K562 (cell line): ENCODE measurements at regions not wholly inside any gene's neighbourhood (a gene's known extent, or its start where the extent isn't known, plus 50 kb on each side); places are given as distances from the start of the nearest gene placed in this dataset.

Experiments used
- ATAC-seq: fragments of 200-7000 bp; cut with Tn5 transposase; 3 replicates; pipeline ENCODE4 v1.9.1; 2020; ENCODE audit warnings: moderate library complexity
- BruUV-seq: library from RNA; stranded (reverse); fragments of 400-500 nt; replicated peaks from 2 replicates; lab custom pipeline; 2021; lab: Mats Ljungman, UMichigan
- CTCF ChIA-PET: fragments of 300-600 bp; formaldehyde crosslinking; extraction: SDS; loops from one replicate; lab custom pipeline; 2021; ENCODE audit warnings: low intra/inter-chr PET ratio; lab: Yijun Ruan, JAX
- POLR2A ChIA-PET: fragments of 300-600, 350-650 bp; sonication (Branson Sonifier 250); formaldehyde crosslinking; extraction: SDS; loops from one replicate; lab custom pipeline; 2021; ENCODE audit warnings: antibody characterized with exemption, inconsistent platforms; lab: Yijun Ruan, JAX
- DNase-seq, 4 experiments: peaks; one replicate each; pipeline versions ENCODE4 v3.0.0 to v3.0.0-alpha.2; 2011 to 2018; ENCODE audit warnings: low spot score in 3 of 4, mixed read lengths in 3 of 4; ENCODE audit errors: extremely low read depth in 1 of 4
- FAIRE-seq: peaks from 2 replicates; lab custom pipeline; 2011; peaks lifted over from hg19 to GRCh38; lab: Jason Lieb, UNC
- H2AFZ ChIP-seq: 2 replicates; pipeline ENCODE4 v1.6.0; 2011; ENCODE audit warnings: low read depth, low read length, control low read depth, inconsistent platforms
- H3K27ac ChIP-seq: fragments of 200-600 bp; 3 replicates; pipeline ENCODE4 v1.8.0; 2011; ENCODE audit warnings: low read depth, mild to moderate bottlenecking, control low read depth, inconsistent platforms, low read length, moderate library complexity, mixed read lengths; ENCODE audit errors: extremely low read depth
- H3K27me3 ChIP-seq, 2 experiments: fragments of 300-600 bp in 1 of 2; 2 replicates in 1 of 2; 3 replicates in 1 of 2; pipeline versions ENCODE4 v1.6.0 to v1.8.0; 2011; ENCODE audit warnings: inconsistent platforms in 2 of 2, low read length in 2 of 2, mild to moderate bottlenecking in 1 of 2, mixed read lengths in 1 of 2, moderate library complexity in 1 of 2; ENCODE audit not compliant: control insufficient read depth in 2 of 2, insufficient read depth in 2 of 2
- H3K36me3 ChIP-seq: fragments of 300-600 bp; 3 replicates; pipeline ENCODE4 v1.8.0; 2011; ENCODE audit warnings: mild to moderate bottlenecking, low read length, inconsistent platforms; ENCODE audit not compliant: control insufficient read depth, insufficient read depth
- H3K4me1 ChIP-seq, 2 experiments: fragments of 200-600 bp in 1 of 2; replicated peaks in 1 of 2; 2 replicates in 1 of 2; 3 replicates in 1 of 2; pipeline versions ENCODE4 v1.5.1 to v1.8.0; 2011; ENCODE audit warnings: inconsistent platforms in 2 of 2, low read length in 2 of 2, mild to moderate bottlenecking in 1 of 2, mixed read lengths in 1 of 2, moderate library complexity in 1 of 2; ENCODE audit not compliant: control insufficient read depth in 2 of 2, insufficient read depth in 2 of 2
- H3K4me2 ChIP-seq: 2 replicates; pipeline ENCODE4 v1.6.1; 2011; ENCODE audit warnings: low read length, control low read depth, inconsistent platforms, mixed read lengths; ENCODE audit not compliant: insufficient read depth
- H3K4me3 ChIP-seq: fragments of 200-600 bp; sonication (generic), shearing (Covaris generic); 2 replicates; pipeline ENCODE4 v1.5.1; 2016; ENCODE audit warnings: control low read depth, inconsistent platforms
- H3K79me2 ChIP-seq: fragments of 200-600 bp; 3 replicates; pipeline ENCODE4 v1.8.0; 2011; ENCODE audit warnings: low read length, inconsistent platforms; ENCODE audit not compliant: control insufficient read depth, insufficient read depth
- H3K9ac ChIP-seq, 2 experiments: 2 replicates each; pipeline versions ENCODE4 v1.6.0 to v1.6.1; 2011; ENCODE audit warnings: low read depth in 2 of 2, low read length in 2 of 2, control low read depth in 1 of 2, inconsistent platforms in 1 of 2, mild to moderate bottlenecking in 1 of 2, mixed read lengths in 1 of 2; ENCODE audit not compliant: insufficient read depth in 1 of 2
- H3K9me1 ChIP-seq: one replicate; pipeline ENCODE4 v1.6.0; 2011; ENCODE audit warnings: inconsistent platforms, mild to moderate bottlenecking, low read length, moderate library complexity; ENCODE audit not compliant: control insufficient read depth, insufficient read depth
- H3K9me3 ChIP-seq: replicated peaks from 2 replicates; pipeline ENCODE4 v1.5.1; 2011; ENCODE audit warnings: low read depth, low read length, inconsistent platforms; ENCODE audit not compliant: control insufficient read depth, insufficient read depth
- H4K20me1 ChIP-seq: replicated peaks from 2 replicates; pipeline ENCODE4 v1.6.1; 2011; ENCODE audit warnings: low read length, inconsistent platforms, mixed read lengths; ENCODE audit not compliant: control insufficient read depth, insufficient read depth
- BRF1 ChIP-seq: IDR thresholded peaks from 3 replicates; pipeline ENCODE4 v1.6.1; 2011; ENCODE audit warnings: borderline replicate concordance, mild to moderate bottlenecking; ENCODE audit not compliant: insufficient read length; ENCODE audit errors: extremely low read depth
- CCNT2 ChIP-seq: IDR thresholded peaks from 2 replicates; pipeline ENCODE4 v1.6.1; 2011; ENCODE audit warnings: borderline replicate concordance, low read depth, mild to moderate bottlenecking, moderate library complexity, mixed read lengths, low read length; ENCODE audit not compliant: insufficient read length; ENCODE audit errors: extremely low read depth
- ETV5 ChIP-seq: sonication (generic); formaldehyde crosslinking; IDR thresholded peaks from 2 replicates; pipeline ENCODE4 v1.4.0; 2020; ENCODE audit warnings: low read depth, mild to moderate bottlenecking, missing genetic modification reagents
- JUND ChIP-seq, 2 experiments: IDR thresholded peaks; 2 replicates in 1 of 2; 3 replicates in 1 of 2; pipeline ENCODE4 v1.6.1; 2011; ENCODE audit warnings: borderline replicate concordance in 2 of 2, low read depth in 2 of 2, low read length in 2 of 2, improper control_type of control experiment in 1 of 2, missing biosample characterization in 1 of 2, missing genetic modification characterization in 1 of 2, missing genetic modification reagents in 1 of 2
- POLR3G ChIP-seq: IDR thresholded peaks from 2 replicates; pipeline ENCODE4 v1.6.1; 2011; ENCODE audit not compliant: insufficient read length, insufficient replicate concordance; ENCODE audit errors: extremely low read depth
- SAFB2 ChIP-seq: fragments of 200-400 bp; formaldehyde crosslinking; IDR thresholded peaks from 2 replicates; pipeline ENCODE4 v1.6.1; 2018; ENCODE audit warnings: borderline replicate concordance, low read length, low read depth, moderate library complexity; ENCODE audit not compliant: severe bottlenecking
- STAT5B ChIP-seq: fragments of 250-450 bp; sonication (Bioruptor Pico); IDR thresholded peaks from 2 replicates; pipeline ENCODE4 v1.8.0; 2021; ENCODE audit warnings: mild to moderate bottlenecking, inconsistent platforms
- TAF9B ChIP-seq: fragments of 450-650 bp; IDR thresholded peaks from 2 replicates; pipeline ENCODE4 v1.6.1; 2018; ENCODE audit warnings: mild to moderate bottlenecking; ENCODE audit not compliant: partially characterized antibody
- ZBED1 ChIP-seq: IDR thresholded peaks from 2 replicates; pipeline ENCODE4 v1.6.1; 2014
- ZNF395 ChIP-seq: fragments of 200-800 bp; sonication (Bioruptor generic); IDR thresholded peaks from 2 replicates; pipeline ENCODE4 v1.6.1; 2017; ENCODE audit warnings: missing genetic modification characterization, missing compliant biosample characterization
- ZNF639 ChIP-seq, 2 experiments: fragments of 200-800 bp in 1 of 2; sonication (Bioruptor generic) in 1 of 2; sonication (generic) in 1 of 2; formaldehyde crosslinking in 1 of 2; IDR thresholded peaks in 1 of 2; conservative IDR thresholded peaks in 1 of 2; 2 replicates each; pipeline versions ENCODE4 v1.5.0 to v1.6.1; 2016 to 2020; ENCODE audit warnings: missing compliant biosample characterization in 1 of 2, missing genetic modification characterization in 1 of 2, missing genetic modification reagents in 1 of 2
- ZNF717 ChIP-seq: fragments of 250-450 bp; sonication (Bioruptor Pico); IDR thresholded peaks from 2 replicates; pipeline ENCODE4 v1.5.0; 2021
- WGBS: fragments of 100-300 bp; shearing (Covaris generic); methylation state at CpG from one replicate; pipeline ENCODE4 v1.1.6; 2016; ENCODE audit warnings: low coverage, mixed read lengths; ENCODE audit not compliant: insufficient coverage; ENCODE audit errors: missing lambda C conversion rate; 5-methylcytosine and 5-hydroxymethylcytosine counted together
- in situ Hi-C: fragments of 300-500 bp; cut with MboI; formaldehyde crosslinking; loops from 4 replicates; pipeline ENCODE4 v1.15.0; 2018; ENCODE audit warnings: inconsistent platforms, mixed read lengths
- intact Hi-C: fragments of 100-400 bp; cut with micrococcal nuclease; formaldehyde crosslinking; loops from 2 replicates; pipeline ENCODE4 v1.14.2; 2022

GRCh38 chr5:168238463-168238862 is 53.0 kb upstream of the WWC1 start:
- Histone ChIP-seq H3K4me1 (no peaks in the 10 kb centered on the region), H3K79me2 (no peaks in the 10 kb centered on the region), H3K9me3 (no peaks in the 10 kb centered on the region), H3K9ac (no peak overlapping the region), H3K4me2 (no peak overlapping the region), H3K4me3 (no peak overlapping the region), H3K9me1 (no peaks in the 10 kb centered on the region), H3K27me3 (no peaks in the 10 kb centered on the region), H3K27ac (no peak overlapping the region), H3K36me3 (no peaks in the 10 kb centered on the region), H2AFZ (no peak overlapping the region), H4K20me1 (no peaks in the 10 kb centered on the region)
- ChIA-PET POLR2A (no interaction called here), CTCF (no interaction called here)
- intact Hi-C loops: no loop called here
- TF ChIP-seq BRF1: no peak
- no peak for TF ChIP-seq STAT5B (CRISPR knock-in tag)
- TF ChIP-seq CCNT2: no peak
- no peak for TF ChIP-seq ZNF639 (CRISPR knock-in tag; conservative IDR thresholded peaks at IDR 0.05 in 1 of 2, IDR thresholded peaks at IDR 0.05 in 1 of 2)
- no peak for TF ChIP-seq ETV5
- no peak for TF ChIP-seq JUND (IDR thresholded peaks at IDR 0.05; ENCODE audit: borderline replicate concordance, low read depth, low read length)
- TF ChIP-seq JUND (tag; IDR thresholded peaks at IDR 0.05; ENCODE audit: borderline replicate concordance, low read depth, low read length): no peak
- TF ChIP-seq POLR3G: no peak
- TF ChIP-seq TAF9B: no peak
- TF ChIP-seq ZBED1: no peak
- TF ChIP-seq ZNF717 (CRISPR knock-in tag): no peak
- TF ChIP-seq ZNF395: no peak
- TF ChIP-seq SAFB2: no peak
- no TSS peak for BruUV-seq
- FAIRE-seq (no peak), DNase-seq (no peak), ATAC-seq (no peak)
- WGBS: under 1% methylated on average over 8 of the region's 8 CpGs
- in situ Hi-C loops: no loop called here
